GM12878 (cell line): ENCODE measurements at regions not wholly inside any gene's neighbourhood (a gene's known extent, or its start where the extent isn't known, plus 50 kb on each side); places are given as distances from the start of the nearest gene placed in this dataset.

ENCODE experiments used
- ATAC-seq: fragments of 200-7000 bp; cut with Tn5 transposase; 3 replicates; pipeline ENCODE4 v1.9.1; 2020; ENCODE audit warnings: mild to moderate bottlenecking, moderate library complexity
- BruUV-seq: library from RNA; stranded (reverse); fragments of 400-500 nt; replicated peaks from 2 replicates; lab custom pipeline; 2021; lab: Mats Ljungman, UMichigan
- CTCF ChIA-PET: fragments of 300-600 bp; sonication (Branson Sonifier 250); formaldehyde crosslinking; extraction: SDS; loops from one replicate; lab custom pipeline; 2021; ENCODE audit warnings: inconsistent platforms; lab: Yijun Ruan, JAX
- POLR2A ChIA-PET: fragments of 350-600 bp; formaldehyde crosslinking; extraction: SDS; loops from one replicate; lab custom pipeline; 2021; ENCODE audit warnings: inconsistent platforms; lab: Charles Lee
- RAD21 ChIA-PET: fragments of 300-600 bp; sonication (Branson Sonifier 250); formaldehyde crosslinking; loops from one replicate; lab custom pipeline; 2023; ENCODE audit warnings: antibody characterized with exemption; ENCODE audit not compliant: unreplicated experiment; lab: Charles Lee
- SMC1A ChIA-PET: fragments of 300-600 bp; sonication (Branson Sonifier 250); formaldehyde crosslinking; loops from one replicate; lab custom pipeline; 2023; ENCODE audit not compliant: unreplicated experiment, uncharacterized antibody; lab: Charles Lee
- DNase-seq: peaks from one replicate; pipeline ENCODE4 v3.0.0-alpha.2; 2011; ENCODE audit warnings: low read depth, low spot score
- FAIRE-seq: peaks from 3 replicates; lab custom pipeline; 2011; peaks lifted over from hg19 to GRCh38; lab: Jason Lieb, UNC
- H2AFZ ChIP-seq: 2 replicates; pipeline ENCODE4 v1.6.0; 2011; ENCODE audit warnings: low read depth, low read length, control low read depth; ENCODE audit not compliant: control insufficient read depth
- H3K27ac ChIP-seq: 2 replicates; pipeline ENCODE4 v1.5.1; 2011; ENCODE audit warnings: control low read depth; ENCODE audit not compliant: control insufficient read depth, insufficient read depth
- H3K27me3 ChIP-seq, 2 experiments: replicated peaks in 1 of 2; 2 replicates each; pipeline versions ENCODE4 v1.6.0 to v1.6.1; 2011; ENCODE audit warnings: low read length in 1 of 2; ENCODE audit not compliant: control insufficient read depth in 2 of 2, insufficient read depth in 2 of 2
- H3K36me3 ChIP-seq, 2 experiments: 2 replicates each; pipeline ENCODE4 v1.5.1; 2011; ENCODE audit warnings: low read length in 1 of 2; ENCODE audit not compliant: control insufficient read depth in 2 of 2, insufficient read depth in 2 of 2
- H3K4me1 ChIP-seq: 2 replicates; pipeline ENCODE4 v1.6.1; 2011; ENCODE audit warnings: mild to moderate bottlenecking, low read length, moderate library complexity, mixed read lengths; ENCODE audit not compliant: control insufficient read depth, insufficient read depth
- H3K4me2 ChIP-seq: 2 replicates; pipeline ENCODE4 v1.6.0; 2011; ENCODE audit warnings: control low read depth; ENCODE audit not compliant: control insufficient read depth, insufficient read depth
- H3K4me3 ChIP-seq: fragments of 200-600 bp; sonication (generic); 2 replicates; pipeline ENCODE4 v1.5.1; 2016
- H3K79me2 ChIP-seq: 2 replicates; pipeline ENCODE4 v1.6.0; 2011; ENCODE audit warnings: low read length; ENCODE audit not compliant: control insufficient read depth, insufficient read depth
- H3K9ac ChIP-seq: 2 replicates; pipeline ENCODE4 v1.8.0; 2011; ENCODE audit warnings: low read length, control low read depth, mixed read lengths; ENCODE audit not compliant: control insufficient read depth, insufficient read depth
- H3K9me3 ChIP-seq: replicated peaks from 3 replicates; pipeline ENCODE4 v1.5.1; 2011; ENCODE audit warnings: mild to moderate bottlenecking, low read length; ENCODE audit not compliant: control insufficient read depth, insufficient read depth
- H4K20me1 ChIP-seq: 2 replicates; pipeline ENCODE4 v1.6.0; 2011; ENCODE audit not compliant: control insufficient read depth, insufficient read depth
- BCL3 ChIP-seq: IDR thresholded peaks from 2 replicates; pipeline ENCODE4 v1.6.1; 2011; ENCODE audit warnings: borderline replicate concordance, low read depth, mild to moderate bottlenecking, moderate library complexity, low read length; ENCODE audit not compliant: insufficient read depth, poor library complexity, severe bottlenecking
- EP300 ChIP-seq, 2 experiments: fragments of 150-350 bp in 1 of 2; IDR thresholded peaks; 2 replicates each; pipeline ENCODE4 v1.6.1; 2011 to 2012; ENCODE audit warnings: low read depth in 2 of 2, low read length in 2 of 2, borderline replicate concordance in 1 of 2, improper control_type of control experiment in 1 of 2, inconsistent platforms in 1 of 2; ENCODE audit not compliant: control insufficient read depth in 1 of 2
- ETV6 ChIP-seq, 2 experiments: fragments of 450-650 bp in 1 of 2; IDR thresholded peaks in 1 of 2; conservative IDR thresholded peaks in 1 of 2; 2 replicates each; pipeline ENCODE4 v1.6.1; 2014; ENCODE audit warnings: antibody characterized with exemption in 1 of 2, borderline replicate concordance in 1 of 2, low read depth in 1 of 2, mild to moderate bottlenecking in 1 of 2, moderate library complexity in 1 of 2
- FOXM1 ChIP-seq: IDR thresholded peaks from 2 replicates; pipeline ENCODE4 v1.6.1; 2012; ENCODE audit warnings: low read depth, mild to moderate bottlenecking, inconsistent platforms, low read length, moderate library complexity
- HDAC2 ChIP-seq: fragments of 200-600 bp; sonication (generic); IDR thresholded peaks from 2 replicates; pipeline ENCODE4 v1.6.1; 2017
- HDAC6 ChIP-seq: fragments of 200-600 bp; sonication (generic); IDR thresholded peaks from one replicate; pipeline ENCODE4 v1.8.0; 2017; ENCODE audit warnings: antibody characterized with exemption; ENCODE audit not compliant: unreplicated experiment
- TARDBP ChIP-seq: IDR thresholded peaks from 2 replicates; pipeline ENCODE4 v1.6.1; 2016; ENCODE audit warnings: borderline replicate concordance
- ZSCAN29 ChIP-seq: fragments of 450-650 bp; IDR thresholded peaks from 2 replicates; pipeline ENCODE4 v1.6.1; 2017; ENCODE audit warnings: mild to moderate bottlenecking, moderate library complexity
- WGBS: methylation state at CpG from one replicate; pipeline ENCODE4 v1.1.6; 2016; ENCODE audit warnings: low lambda C conversion rate; ENCODE audit not compliant: insufficient replicate concordance, insufficient coverage; ENCODE audit errors: missing lambda C conversion rate; 5-methylcytosine and 5-hydroxymethylcytosine counted together
- in situ Hi-C: fragments of 300-500 bp; cut with MboI; formaldehyde crosslinking; loops from 9 replicates; pipeline ENCODE4 v1.14.3; 2018; ENCODE audit warnings: mixed read lengths
- intact Hi-C: fragments of 100-400 bp; cut with micrococcal nuclease; formaldehyde crosslinking; loops from one replicate; pipeline ENCODE4 v1.14.2; 2022; ENCODE audit not compliant: unreplicated experiment
- TF ChIP-seq, protein P1 (sequence below): fragments of 450-650 bp; IDR thresholded peaks from 2 replicates; pipeline ENCODE4 v1.6.1; 2017; ENCODE audit warnings: mild to moderate bottlenecking
- TF ChIP-seq, protein P2 (sequence below): IDR thresholded peaks from 2 replicates; pipeline ENCODE4 v1.6.1; 2012; ENCODE audit warnings: low read length, inconsistent platforms

GRCh38 chr1:34342334-34342733 is 165.6 kb downstream of the C1orf94 start:
- ATAC-seq (no peak), FAIRE-seq (no peak), DNase-seq (no peak)
- Histone ChIP-seq H3K27me3 (peaks cover 0 to 3% of the 10 kb centered on the region in 2 experiments; a peak in 1 of 4 replicates), H4K20me1 (no peaks in the 10 kb centered on the region), H3K9ac (no peak overlapping the region), H3K27ac (no peak overlapping the region), H3K36me3 (no peaks in the 10 kb centered on the region), H2AFZ (no peak overlapping the region), H3K4me1 (no peaks in the 10 kb centered on the region), H3K9me3 (no peaks in the 10 kb centered on the region), H3K4me2 (no peak overlapping the region), H3K4me3 (no peak overlapping the region), H3K79me2 (no peaks in the 10 kb centered on the region)
- RAD21 ChIA-PET: interaction anchor here (0.6 to 1.1 kb wide), 5 partner anchors 10 to 1160 kb away, joined by 3 read pairs; partner anchors contain the start of gene TRIM62
- CTCF ChIA-PET: interaction anchor here (0.5 to 2.1 kb wide), 17 partner anchors 9 to 347 kb away, joined by 3 to 9 read pairs (median 3); no protein-coding TSS in a partner anchor
- BruUV-seq: no TSS peak
- POLR2A ChIA-PET: interaction anchor here (0.6 to 1.9 kb wide), 2 partner anchors 22 to 265 kb away, joined by 4 to 7 read pairs; no protein-coding TSS in a partner anchor
- TF ChIP-seq HDAC6 (no peak), EP300 (IDR thresholded peaks at IDR 0.05; ENCODE audit: borderline replicate concordance in 1 of 2, control insufficient read depth in 1 of 2, low read depth in 2 of 2, low read length in 2 of 2) (no peak), ETV6 (conservative IDR thresholded peaks at IDR 0.05 in 1 of 2, IDR thresholded peaks at IDR 0.05 in 1 of 2; ENCODE audit: borderline replicate concordance in 1 of 2, low read depth in 1 of 2) (no peak), BCL3 (no peak), ZSCAN29 (no peak), TARDBP (no peak), FOXM1 (no peak), HDAC2 (no peak)
- TF ChIP-seq, protein P1, sequence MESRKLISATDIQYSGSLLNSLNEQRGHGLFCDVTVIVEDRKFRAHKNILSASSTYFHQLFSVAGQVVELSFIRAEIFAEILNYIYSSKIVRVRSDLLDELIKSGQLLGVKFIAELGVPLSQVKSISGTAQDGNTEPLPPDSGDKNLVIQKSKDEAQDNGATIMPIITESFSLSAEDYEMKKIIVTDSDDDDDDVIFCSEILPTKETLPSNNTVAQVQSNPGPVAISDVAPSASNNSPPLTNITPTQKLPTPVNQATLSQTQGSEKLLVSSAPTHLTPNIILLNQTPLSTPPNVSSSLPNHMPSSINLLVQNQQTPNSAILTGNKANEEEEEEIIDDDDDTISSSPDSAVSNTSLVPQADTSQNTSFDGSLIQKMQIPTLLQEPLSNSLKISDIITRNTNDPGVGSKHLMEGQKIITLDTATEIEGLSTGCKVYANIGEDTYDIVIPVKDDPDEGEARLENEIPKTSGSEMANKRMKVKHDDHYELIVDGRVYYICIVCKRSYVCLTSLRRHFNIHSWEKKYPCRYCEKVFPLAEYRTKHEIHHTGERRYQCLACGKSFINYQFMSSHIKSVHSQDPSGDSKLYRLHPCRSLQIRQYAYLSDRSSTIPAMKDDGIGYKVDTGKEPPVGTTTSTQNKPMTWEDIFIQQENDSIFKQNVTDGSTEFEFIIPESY: no peak
- TF ChIP-seq, protein P2, sequence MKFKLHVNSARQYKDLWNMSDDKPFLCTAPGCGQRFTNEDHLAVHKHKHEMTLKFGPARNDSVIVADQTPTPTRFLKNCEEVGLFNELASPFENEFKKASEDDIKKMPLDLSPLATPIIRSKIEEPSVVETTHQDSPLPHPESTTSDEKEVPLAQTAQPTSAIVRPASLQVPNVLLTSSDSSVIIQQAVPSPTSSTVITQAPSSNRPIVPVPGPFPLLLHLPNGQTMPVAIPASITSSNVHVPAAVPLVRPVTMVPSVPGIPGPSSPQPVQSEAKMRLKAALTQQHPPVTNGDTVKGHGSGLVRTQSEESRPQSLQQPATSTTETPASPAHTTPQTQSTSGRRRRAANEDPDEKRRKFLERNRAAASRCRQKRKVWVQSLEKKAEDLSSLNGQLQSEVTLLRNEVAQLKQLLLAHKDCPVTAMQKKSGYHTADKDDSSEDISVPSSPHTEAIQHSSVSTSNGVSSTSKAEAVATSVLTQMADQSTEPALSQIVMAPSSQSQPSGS: no peak
- SMC1A ChIA-PET: interaction anchor here (1.0 to 3.0 kb wide), 10 partner anchors 9 to 254 kb away, joined by 3 to 11 read pairs (median 4); no protein-coding TSS in a partner anchor
- intact Hi-C loops: no loop called here
- in situ Hi-C loops: no loop called here
- WGBS: 47% methylated on average over 1 of the region's 1 CpG
